ENCODE measurements at regions not wholly inside any gene's neighbourhood (a gene's known extent, or its start where the extent isn't known, plus 50 kb on each side); places are given as distances from the start of the nearest gene placed in this dataset.

GRCh38 chr12:46451276-46452021, 78.9 kb upstream of the SLC38A2 start:
- Histone ChIP-seq H3K9me1 (ENCODE audit: control insufficient read depth, extremely low read depth, insufficient read depth, low read length) (no peaks in the 10 kb centered on the region), H3K4me2 (ENCODE audit: control insufficient read depth, extremely low read depth, insufficient read depth, low read depth, low read length) (peak overlapping the region; percentile 89), H3K27ac (ENCODE audit: control insufficient read depth, insufficient read depth, low read length) (peak overlapping the region; percentile 96), H3K79me2 (ENCODE audit: control insufficient read depth, insufficient read depth, low read length) (no peaks in the 10 kb centered on the region), H3K4me1 (ENCODE audit: control insufficient read depth, extremely low read depth, insufficient read depth, low read length) (peaks cover 66% of the 10 kb centered on the region), H3K36me3 (ENCODE audit: control insufficient read depth in 2 of 2, extremely low read depth in 1 of 2, insufficient read depth in 2 of 2, low read length in 2 of 2) (peaks cover 0 to 3% of the 10 kb centered on the region in 2 experiments), H2AFZ (ENCODE audit: control insufficient read depth, low read length) (no peak overlapping the region), H3K27me3 (ENCODE audit: control insufficient read depth, extremely low read depth, insufficient read depth, low read length) (no peaks in the 10 kb centered on the region), H3K4me3 (ENCODE audit: control insufficient read depth in 2 of 3, extremely low read depth in 1 of 3, insufficient read depth in 2 of 3, low read depth in 1 of 3, low read length in 3 of 3) (no peak overlapping the region), H3K9me3 (ENCODE audit: control insufficient read depth, low read depth, low read length) (no peaks in the 10 kb centered on the region), H3K9ac (ENCODE audit: control insufficient read depth, extremely low read depth, insufficient read depth, low read length) (peak overlapping the region; percentile 38), H4K20me1 (ENCODE audit: control insufficient read depth, extremely low read depth, insufficient read depth, low read length) (no peaks in the 10 kb centered on the region)
- DNase-seq (ENCODE audit: low read depth, low spot score) (no peak), FAIRE-seq (peak; percentile 9)
- dilution Hi-C loops (cut with MboI; ENCODE audit: extremely low pct_ligation_motif_present, low sequenced_read_pairs): no loop called here
- TF ChIP-seq, protein P1, sequence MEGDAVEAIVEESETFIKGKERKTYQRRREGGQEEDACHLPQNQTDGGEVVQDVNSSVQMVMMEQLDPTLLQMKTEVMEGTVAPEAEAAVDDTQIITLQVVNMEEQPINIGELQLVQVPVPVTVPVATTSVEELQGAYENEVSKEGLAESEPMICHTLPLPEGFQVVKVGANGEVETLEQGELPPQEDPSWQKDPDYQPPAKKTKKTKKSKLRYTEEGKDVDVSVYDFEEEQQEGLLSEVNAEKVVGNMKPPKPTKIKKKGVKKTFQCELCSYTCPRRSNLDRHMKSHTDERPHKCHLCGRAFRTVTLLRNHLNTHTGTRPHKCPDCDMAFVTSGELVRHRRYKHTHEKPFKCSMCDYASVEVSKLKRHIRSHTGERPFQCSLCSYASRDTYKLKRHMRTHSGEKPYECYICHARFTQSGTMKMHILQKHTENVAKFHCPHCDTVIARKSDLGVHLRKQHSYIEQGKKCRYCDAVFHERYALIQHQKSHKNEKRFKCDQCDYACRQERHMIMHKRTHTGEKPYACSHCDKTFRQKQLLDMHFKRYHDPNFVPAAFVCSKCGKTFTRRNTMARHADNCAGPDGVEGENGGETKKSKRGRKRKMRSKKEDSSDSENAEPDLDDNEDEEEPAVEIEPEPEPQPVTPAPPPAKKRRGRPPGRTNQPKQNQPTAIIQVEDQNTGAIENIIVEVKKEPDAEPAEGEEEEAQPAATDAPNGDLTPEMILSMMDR (optimal IDR thresholded peaks at IDR 0.05 in 1 of 3, IDR thresholded peaks at IDR 0.05 in 1 of 3, conservative IDR thresholded peaks at IDR 0.05 in 1 of 3; ENCODE audit: extremely low read depth in 1 of 3, insufficient read depth in 2 of 3, low read length in 3 of 3): no peak
- TF ChIP-seq EZH2 (IDR thresholded peaks at IDR 0.05; ENCODE audit: low read length): no peak

- DNase-seq (ENCODE audit: low read depth, low spot score): no peak
- Histone ChIP-seq H3K9me1 (ENCODE audit: control insufficient read depth, extremely low read depth, insufficient read depth, low read length) (no peaks in the 10 kb centered on the region), H3K9me3 (ENCODE audit: control insufficient read depth, low read depth, low read length) (no peaks in the 10 kb centered on the region), H4K20me1 (ENCODE audit: control insufficient read depth, extremely low read depth, insufficient read depth, low read length) (no peaks in the 10 kb centered on the region), H3K4me3 (ENCODE audit: control insufficient read depth in 2 of 3, extremely low read depth in 1 of 3, insufficient read depth in 2 of 3, low read depth in 1 of 3, low read length in 3 of 3) (no peak overlapping the region), H3K27me3 (ENCODE audit: control insufficient read depth, extremely low read depth, insufficient read depth, low read length) (no peaks in the 10 kb centered on the region), H2AFZ (ENCODE audit: control insufficient read depth, low read length) (peak overlapping the region; percentile 7), H3K4me1 (ENCODE audit: control insufficient read depth, extremely low read depth, insufficient read depth, low read length) (peaks cover 66% of the 10 kb centered on the region), H3K36me3 (ENCODE audit: control insufficient read depth in 2 of 2, extremely low read depth in 1 of 2, insufficient read depth in 2 of 2, low read length in 2 of 2) (peaks cover 0 to 3% of the 10 kb centered on the region in 2 experiments), H3K9ac (ENCODE audit: control insufficient read depth, extremely low read depth, insufficient read depth, low read length) (no peak overlapping the region), H3K79me2 (ENCODE audit: control insufficient read depth, insufficient read depth, low read length) (no peaks in the 10 kb centered on the region), H3K27ac (ENCODE audit: control insufficient read depth, insufficient read depth, low read length) (peak overlapping the region; percentile 96), H3K4me2 (ENCODE audit: control insufficient read depth, extremely low read depth, insufficient read depth, low read depth, low read length) (peak overlapping the region; percentile 56)
- no peak for TF ChIP-seq EZH2 (IDR thresholded peaks at IDR 0.05; ENCODE audit: low read length)
- TF ChIP-seq, protein P1 (optimal IDR thresholded peaks at IDR 0.05 in 1 of 3, IDR thresholded peaks at IDR 0.05 in 1 of 3, conservative IDR thresholded peaks at IDR 0.05 in 1 of 3; ENCODE audit: extremely low read depth in 1 of 3, insufficient read depth in 2 of 3, low read length in 3 of 3): no peak
- dilution Hi-C loops (cut with MboI; ENCODE audit: extremely low pct_ligation_motif_present, low sequenced_read_pairs): no loop called here
- peak; percentile 94 for FAIRE-seq
Measured at GRCh38 chr12:46450279-46450748, 77.7 kb upstream of the SLC38A2 start.

Measured in keratinocyte (primary cell).